ENCODE measurements at regions not wholly inside any gene's neighbourhood (a gene's known extent, or its start where the extent isn't known, plus 50 kb on each side); places are given as distances from the start of the nearest gene placed in this dataset.

- TF ChIP-seq REST (IDR thresholded peaks at IDR 0.05; ENCODE audit: insufficient read depth in 1 of 2, low read depth in 2 of 2, low read length in 2 of 2) = no peak
- TF ChIP-seq SIN3A (IDR thresholded peaks at IDR 0.05; ENCODE audit: borderline replicate concordance, insufficient read depth, low read length) = no peak
- no peak for TF ChIP-seq TAF1 (IDR thresholded peaks at IDR 0.05; ENCODE audit: borderline replicate concordance, insufficient read depth, low read length)
Observed at GRCh38 chr3:69684309-69684961, 54.8 kb upstream of the MITF start.

Measured in PFSK-1 (cell line).